Ovary (tissue), 3 donors: ENCODE measurements at regions not wholly inside any gene's neighbourhood (a gene's known extent, or its start where the extent isn't known, plus 50 kb on each side); places are given as distances from the start of the nearest gene placed in this dataset.

ENCODE experiments used
- CTCF ChIP-seq, 3 donors: fragments of 450-650 bp in 2 of 3; fragments of 200-600 bp in 1 of 3; IDR thresholded peaks; one replicate each; pipeline versions ENCODE4 v1.5.1 to v1.8.0; 2016 to 2022; ENCODE audit warnings: antibody characterized with exemption in 3 of 3, mild to moderate bottlenecking in 1 of 3
- POLR2A ChIP-seq: fragments of 450-650 bp; IDR thresholded peaks from one replicate; pipeline ENCODE4 v1.6.1; 2017; ENCODE audit warnings: antibody characterized with exemption, mild to moderate bottlenecking, moderate library complexity
- donor health status: DM: no; HTN: no; CAD: no.

- TF ChIP-seq CTCF (IDR thresholded peaks at IDR 0.05) (no peak), POLR2A (no peak)
Measured at GRCh38 chr5:133723651-133724366, 111.5 kb upstream of the FSTL4 start.
